CD1c-positive myeloid dendritic cell (primary cell): ENCODE measurements at regions not wholly inside any gene's neighbourhood (a gene's known extent, or its start where the extent isn't known, plus 50 kb on each side); places are given as distances from the start of the nearest gene placed in this dataset.

Experiments
- DNase-seq: peaks from one replicate; pipeline ENCODE4 v3.0.0-alpha.2; 2016; ENCODE audit errors: extremely low spot score

GRCh38 chr4:171759274-171759673 is 53.9 kb upstream of the GALNTL6 start:
- no peak for DNase-seq

- no peak for DNase-seq
Measured at GRCh38 chr4:171751538-171751937, 61.7 kb upstream of the GALNTL6 start.

- DNase-seq, result no peak
Measured at GRCh38 chr4:171746418-171746817, 66.8 kb upstream of the GALNTL6 start.

GRCh38 chr4:171742436-171742835 is 70.8 kb upstream of the GALNTL6 start:
- no peak for DNase-seq

GRCh38 chr4:171727185-171727584 is 86.0 kb upstream of the GALNTL6 start:
- no peak for DNase-seq

GRCh38 chr4:171721937-171722336 is 91.3 kb upstream of the GALNTL6 start:
- DNase-seq, result no peak

GRCh38 chr4:171719691-171720090 is 93.5 kb upstream of the GALNTL6 start:
- no peak for DNase-seq

- no peak for DNase-seq
Measured at GRCh38 chr4:171718665-171719064, 94.5 kb upstream of the GALNTL6 start.

GRCh38 chr4:171718069-171718468 is 95.1 kb upstream of the GALNTL6 start:
- DNase-seq, result no peak

- no peak for DNase-seq
Measured at GRCh38 chr4:171717231-171717741, 95.9 kb upstream of the GALNTL6 start.

- DNase-seq, result no peak
Measured at GRCh38 chr4:171715973-171716372, 97.2 kb upstream of the GALNTL6 start.

- DNase-seq, result no peak
Measured at GRCh38 chr4:171714791-171715454, 98.3 kb upstream of the GALNTL6 start.

- no peak for DNase-seq
Measured at GRCh38 chr4:171710743-171711142, 102.5 kb upstream of the GALNTL6 start.

GRCh38 chr4:171676555-171677215 is 136.5 kb upstream of the GALNTL6 start:
- DNase-seq, result no peak

GRCh38 chr4:171674781-171675180 is 138.4 kb upstream of the GALNTL6 start:
- no peak for DNase-seq

- DNase-seq, result no peak
Measured at GRCh38 chr4:171668403-171668802, 144.8 kb upstream of the GALNTL6 start.

GRCh38 chr4:171667906-171668305 is 145.3 kb upstream of the GALNTL6 start:
- DNase-seq, result no peak

- DNase-seq, result no peak
Measured at GRCh38 chr4:171651071-171651470, 162.1 kb upstream of the GALNTL6 start.

GRCh38 chr4:171650543-171650942 is 162.7 kb upstream of the GALNTL6 start:
- no peak for DNase-seq

- DNase-seq, result no peak
Measured at GRCh38 chr4:171648926-171649325, 164.3 kb upstream of the GALNTL6 start.

GRCh38 chr4:171646984-171647383 is 166.2 kb upstream of the GALNTL6 start:
- DNase-seq, result no peak

- DNase-seq, result no peak
Measured at GRCh38 chr4:171644430-171645057, 168.7 kb upstream of the GALNTL6 start.

GRCh38 chr4:171639540-171639939 is 173.7 kb upstream of the GALNTL6 start:
- DNase-seq, result no peak
